IPS DF 4.7 (cell line): ENCODE measurements at regions not wholly inside any gene's neighbourhood (a gene's known extent, or its start where the extent isn't known, plus 50 kb on each side); places are given as distances from the start of the nearest gene placed in this dataset.
"Not testable (repeated sequence)": the region's sequence is repeated elsewhere in the genome, so short reads cannot be mapped to it uniquely, and the experiment has no call there.

Source experiments
- DNase-seq: peaks from one replicate; pipeline ENCODE4 v3.0.0-alpha.2; 2013; ENCODE audit warnings: low spot score; ENCODE audit errors: extremely low read depth

GRCh38 chr3:170814822-170815221 is 55.2 kb downstream of the RPL22L1 start:
- DNase-seq: no peak

GRCh38 chr3:170813266-170813665 is 56.7 kb downstream of the RPL22L1 start:
- no peak for DNase-seq

GRCh38 chr3:170811928-170812591 is 57.9 kb downstream of the RPL22L1 start:
- peak; percentile 68 for DNase-seq

GRCh38 chr3:170811515-170811914 is 58.5 kb downstream of the RPL22L1 start:
- no peak for DNase-seq

- DNase-seq: no peak
Observed at GRCh38 chr3:170809975-170810357, 60.0 kb downstream of the RPL22L1 start.

GRCh38 chr3:170809007-170809974 is 60.7 kb downstream of the RPL22L1 start:
- DNase-seq: no peak

GRCh38 chr3:170808041-170808440 is 62.0 kb downstream of the RPL22L1 start:
- no peak for DNase-seq

- DNase-seq: no peak
Observed at GRCh38 chr3:170806676-170807075, 63.3 kb downstream of the RPL22L1 start.

- no peak for DNase-seq
Observed at GRCh38 chr3:170806141-170806540, 63.9 kb downstream of the RPL22L1 start.

- DNase-seq: not testable (repeated sequence)
Observed at GRCh38 chr3:170805296-170805695, 64.7 kb downstream of the RPL22L1 start.

GRCh38 chr3:170804634-170805033 is 65.4 kb downstream of the RPL22L1 start:
- DNase-seq: not testable (repeated sequence)

GRCh38 chr3:170804078-170804477 is 65.9 kb downstream of the RPL22L1 start:
- no peak for DNase-seq

GRCh38 chr3:170802164-170803151 is 67.5 kb downstream of the RPL22L1 start:
- DNase-seq: no peak

GRCh38 chr3:170801597-170801996 is 68.4 kb downstream of the RPL22L1 start:
- DNase-seq: no peak

- not testable (repeated sequence) for DNase-seq
Observed at GRCh38 chr3:170800275-170800674, 69.7 kb downstream of the RPL22L1 start.

- DNase-seq: no peak
Observed at GRCh38 chr3:170799009-170799408, 71.0 kb downstream of the RPL22L1 start.

- DNase-seq: no peak
Observed at GRCh38 chr3:170797685-170798084, 72.3 kb downstream of the RPL22L1 start.

GRCh38 chr3:170792471-170792870 is 77.5 kb downstream of the RPL22L1 start:
- DNase-seq: no peak

- no peak for DNase-seq
Observed at GRCh38 chr3:170790647-170791046, 79.3 kb downstream of the RPL22L1 start.

- no peak for DNase-seq
Observed at GRCh38 chr3:170787464-170787863, 82.5 kb downstream of the RPL22L1 start.

- no peak for DNase-seq
Observed at GRCh38 chr3:170785454-170785853, 84.5 kb downstream of the RPL22L1 start.
